B cell (primary cell): ENCODE measurements at regions not wholly inside any gene's neighbourhood (a gene's known extent, or its start where the extent isn't known, plus 50 kb on each side); places are given as distances from the start of the nearest gene placed in this dataset.

ENCODE experiments used
- ATAC-seq: fragments of 200-7000 bp; cut with Tn5 transposase; one replicate; pipeline ENCODE4 v1.10.0; 2021; ENCODE audit warnings: low read depth, mild to moderate bottlenecking, moderate number of reproducible peaks, moderate library complexity
- CTCF ChIA-PET: fragments of 350-600 bp; sonication (Branson Sonifier 250); formaldehyde crosslinking; loops from one replicate; lab custom pipeline; 2021; ENCODE audit warnings: antibody characterized with exemption, inconsistent platforms; lab: Charles Lee
- POLR2A ChIA-PET: fragments of 350-600 bp; sonication (Branson Sonifier 250); formaldehyde crosslinking; loops from one replicate; lab custom pipeline; 2021; ENCODE audit warnings: antibody characterized with exemption; lab: Charles Lee
- DNase-seq: peaks from one replicate; pipeline ENCODE4 v3.0.0; 2013
- H2AFZ ChIP-seq: 2 replicates; pipeline ENCODE4 v1.6.1; 2012; ENCODE audit warnings: mild to moderate bottlenecking, low read depth, low read length; ENCODE audit not compliant: insufficient read depth, poor library complexity, severe bottlenecking
- H3K27ac ChIP-seq, 2 donors: 1 replicate in 1 of 2; 2 replicates in 1 of 2; pipeline ENCODE4 v1.5.1; 2012 to 2013; ENCODE audit warnings: low read length in 2 of 2, mild to moderate bottlenecking in 2 of 2, moderate library complexity in 1 of 2
- H3K27me3 ChIP-seq, 4 experiments: fragments of 200-600 bp in 1 of 4; sonication (generic) in 1 of 4; replicated peaks in 1 of 4; 1 replicate in 2 of 4; 2 replicates in 2 of 4; pipeline versions ENCODE4 v1.6.1 to v1.7.0; 2013 to 2016; ENCODE audit warnings: low read length in 3 of 4, mild to moderate bottlenecking in 2 of 4, mixed read lengths in 1 of 4, moderate library complexity in 1 of 4; ENCODE audit not compliant: insufficient read depth in 4 of 4, control insufficient read depth in 3 of 4; ENCODE audit errors: control extremely low read depth in 1 of 4
- H3K36me3 ChIP-seq, 2 experiments: replicated peaks in 1 of 2; 1 replicate in 1 of 2; 2 replicates in 1 of 2; pipeline versions ENCODE4 v1.6.1 to v1.7.1; 2013; ENCODE audit warnings: low read length in 1 of 2; ENCODE audit not compliant: insufficient read depth in 2 of 2, control insufficient read depth in 1 of 2; ENCODE audit errors: control extremely low read depth in 1 of 2, extremely low read depth in 1 of 2
- H3K4me1 ChIP-seq, 2 donors: fragments of 200-600 bp in 1 of 2; sonication (generic) in 1 of 2; 1 replicate in 1 of 2; 2 replicates in 1 of 2; pipeline versions ENCODE4 v1.5.1 to v1.6.1; 2013 to 2017; ENCODE audit warnings: low read length in 2 of 2; ENCODE audit not compliant: control insufficient read depth in 2 of 2, insufficient read depth in 2 of 2
- H3K4me2 ChIP-seq: replicated peaks from 2 replicates; pipeline ENCODE3; 2012; ENCODE audit warnings: mild to moderate bottlenecking, low read depth, low read length; ENCODE audit not compliant: poor library complexity, severe bottlenecking
- H3K4me3 ChIP-seq, 5 experiments: fragments of 200-600 bp in 1 of 5; sonication (generic) in 1 of 5; 1 replicate in 3 of 5; 2 replicates in 2 of 5; pipeline versions ENCODE4 v1.5.1 to v1.7.0; 2011 to 2016; ENCODE audit warnings: low read length in 4 of 5, mild to moderate bottlenecking in 4 of 5, low read depth in 2 of 5, control low read depth in 1 of 5, moderate library complexity in 1 of 5; ENCODE audit not compliant: insufficient read depth in 1 of 5; ENCODE audit errors: control extremely low read depth in 1 of 5, extremely low read depth in 1 of 5
- H3K79me2 ChIP-seq: fragments of 200-600 bp; sonication (generic); one replicate; pipeline ENCODE4 v1.6.0; 2016; ENCODE audit warnings: low read length; ENCODE audit not compliant: control insufficient read depth, insufficient read depth
- H3K9ac ChIP-seq: fragments of 200-600 bp; sonication (generic); 2 replicates; pipeline ENCODE4 v1.6.1; 2017; ENCODE audit warnings: mild to moderate bottlenecking, low read length, moderate library complexity
- H3K9me3 ChIP-seq, 3 donors: one replicate each; pipeline versions ENCODE4 v1.6.1 to v1.7.1; 2013; ENCODE audit warnings: low read length in 2 of 3; ENCODE audit not compliant: control insufficient read depth in 2 of 3, insufficient read depth in 1 of 3; ENCODE audit errors: control extremely low read depth in 1 of 3
- H4K20me1 ChIP-seq: 2 replicates; pipeline ENCODE4 v1.6.0; 2012; ENCODE audit warnings: mild to moderate bottlenecking, low read length; ENCODE audit not compliant: insufficient read depth, control insufficient read depth, poor library complexity, severe bottlenecking
- H3K27ac Mint-ChIP-seq: one replicate; pipeline ENCODE4 v1.8.0; 2021; ENCODE audit warnings: mixed read lengths
- H3K27me3 Mint-ChIP-seq: one replicate; pipeline ENCODE4 v1.8.0; 2021; ENCODE audit warnings: mixed read lengths
- H3K4me1 Mint-ChIP-seq: one replicate; pipeline ENCODE4 v1.8.0; 2021; ENCODE audit warnings: mixed read lengths
- H3K4me3 Mint-ChIP-seq: one replicate; pipeline ENCODE4 v1.8.0; 2021; ENCODE audit warnings: mixed read lengths
- H3K9me3 Mint-ChIP-seq: one replicate; pipeline ENCODE4 v1.8.0; 2022; ENCODE audit warnings: mixed read lengths; ENCODE audit not compliant: insufficient read depth
- CTCF ChIP-seq: fragments of 200-600 bp; IDR thresholded peaks from one replicate; pipeline ENCODE4 v1.8.0; 2022; ENCODE audit warnings: antibody characterized with exemption, mild to moderate bottlenecking
- EZH2 ChIP-seq: IDR thresholded peaks from 2 replicates; pipeline ENCODE4 v1.6.1; 2012; ENCODE audit warnings: borderline replicate concordance, low read depth, mild to moderate bottlenecking, moderate library complexity, low read length; ENCODE audit not compliant: insufficient read depth, poor library complexity, severe bottlenecking
- WGBS: methylation state at CpG from one replicate; pipeline ENCODE4 v1.1.5; 2013; ENCODE audit warnings: missing lambda C conversion rate; ENCODE audit not compliant: insufficient coverage; 5-methylcytosine and 5-hydroxymethylcytosine counted together
- intact Hi-C: fragments of 100-400 bp; cut with micrococcal nuclease; formaldehyde crosslinking; loops from one replicate; pipeline ENCODE4 v1.10.0; 2022

GRCh38 chr11:79768343-79768742 is 327.5 kb upstream of the TENM4 start:
- no peak overlapping the region for H3K4me3 ChIP-seq
- intact Hi-C loops = no loop called here

GRCh38 chr11:79762279-79762921 is 321.6 kb upstream of the TENM4 start:
- ChIA-PET CTCF (no interaction called here), POLR2A (no interaction called here)
- H4K20me1 ChIP-seq = no peaks in the 10 kb centered on the region
- H3K4me3 Mint-ChIP-seq = no peak overlapping the region
- no peaks in the 10 kb centered on the region for H3K4me1 Mint-ChIP-seq
- H3K27me3 Mint-ChIP-seq = no peaks in the 10 kb centered on the region
- DNase-seq (no peak), ATAC-seq (no peak)
- intact Hi-C loops = no loop called here
- H3K4me1 ChIP-seq = no peaks in the 10 kb centered on the region
- no peaks in the 10 kb centered on the region for H3K9me3 Mint-ChIP-seq
- no peak overlapping the region for H3K27ac Mint-ChIP-seq
- H3K27me3 ChIP-seq = no peaks in the 10 kb centered on the region
- no peak overlapping the region for H2AFZ ChIP-seq
- H3K9me3 ChIP-seq = peaks cover 0 to 1% (median 0%) of the 10 kb centered on the region in 3 donors
- H3K36me3 ChIP-seq = no peaks in the 10 kb centered on the region
- H3K9ac ChIP-seq = no peak overlapping the region
- no peaks in the 10 kb centered on the region for H3K79me2 ChIP-seq
- H3K4me2 ChIP-seq = no peak overlapping the region
- TF ChIP-seq CTCF = no peak
- no peak for TF ChIP-seq EZH2
- no CpG with 5 or more reads among the region's 3 CpGs for WGBS
- no peak overlapping the region for H3K4me3 ChIP-seq
- no peak overlapping the region for H3K27ac ChIP-seq

More at GRCh38 chr11:79768343-79768742, 327.5 kb upstream of the TENM4 start:
- ChIA-PET POLR2A (no interaction called here), CTCF (no interaction called here)
- Histone ChIP-seq H4K20me1 (no peaks in the 10 kb centered on the region), H3K4me1 (no peaks in the 10 kb centered on the region), H3K36me3 (no peaks in the 10 kb centered on the region), H3K9ac (no peak overlapping the region), H3K4me2 (no peak overlapping the region), H3K27ac (no peak overlapping the region), H2AFZ (no peak overlapping the region), H3K9me3 (no peaks in the 10 kb centered on the region), H3K79me2 (no peaks in the 10 kb centered on the region), H3K27me3 (no peaks in the 10 kb centered on the region)
- 25% methylated on average over 1 of the region's 1 CpG for WGBS
- H3K4me1 Mint-ChIP-seq = no peaks in the 10 kb centered on the region
- TF ChIP-seq CTCF (no peak), EZH2 (no peak)
- H3K4me3 Mint-ChIP-seq = no peak overlapping the region
- DNase-seq (no peak), ATAC-seq (no peak)
- no peaks in the 10 kb centered on the region for H3K27me3 Mint-ChIP-seq
- peaks cover 2% of the 10 kb centered on the region for H3K9me3 Mint-ChIP-seq
- no peak overlapping the region for H3K27ac Mint-ChIP-seq
